ENCODE measurements at regions not wholly inside any gene's neighbourhood (a gene's known extent, or its start where the extent isn't known, plus 50 kb on each side); places are given as distances from the start of the nearest gene placed in this dataset.

DNA sequence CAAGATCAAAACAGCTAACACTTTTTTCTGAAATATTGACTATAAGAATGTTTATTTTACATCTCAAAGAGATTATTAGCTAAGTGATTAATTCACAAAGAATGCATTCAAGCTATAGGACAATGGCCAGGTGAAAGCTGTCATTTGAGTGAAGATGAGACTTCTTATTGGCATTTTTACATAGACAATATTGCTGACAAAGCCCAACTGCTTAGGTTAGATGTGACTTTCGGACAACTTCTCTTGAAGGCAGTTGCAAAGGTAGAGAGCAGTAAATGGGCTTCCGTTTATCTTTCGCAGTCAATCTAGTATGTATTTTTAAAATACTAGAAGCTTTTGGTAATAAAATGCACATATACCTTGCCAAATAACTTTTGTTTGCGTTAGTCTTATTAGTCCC, 1041.3 kb downstream of the AMY1C start:
- Histone ChIP-seq H2AFZ (ENCODE audit: insufficient read depth, low read depth, low read length, poor library complexity, severe bottlenecking) (no peak overlapping the region), H3K4me1 (ENCODE audit: control insufficient read depth in 1 of 2, insufficient read depth in 2 of 2, low read length in 2 of 2) (no peaks in the 10 kb centered on the region), H3K9me3 (replicated peaks in 1 of 2; ENCODE audit: control insufficient read depth in 1 of 2, insufficient read depth in 1 of 2, low read length in 2 of 2) (peaks cover 0 to 4% of the 10 kb centered on the region in 2 donors), H3K27ac (ENCODE audit: low read depth in 1 of 2, low read length in 2 of 2) (no peak overlapping the region), H4K20me1 (ENCODE audit: insufficient read depth, low read length) (no peaks in the 10 kb centered on the region), H3K4me2 (replicated peaks; ENCODE audit: extremely low read depth, low read length, poor library complexity, severe bottlenecking) (no peak overlapping the region), H3K79me2 (ENCODE audit: insufficient read depth, low read length) (no peaks in the 10 kb centered on the region), H3K36me3 (replicated peaks in 1 of 2; ENCODE audit: control insufficient read depth in 1 of 2, insufficient read depth in 2 of 2, low read length in 2 of 2) (no peaks in the 10 kb centered on the region), H3K27me3 (ENCODE audit: control insufficient read depth in 2 of 2, insufficient read depth in 2 of 2, low read length in 2 of 2) (no peaks in the 10 kb centered on the region), H3K9ac (ENCODE audit: insufficient read depth, low read length, poor library complexity, severe bottlenecking) (no peak overlapping the region), H3K4me3 (replicated peaks in 1 of 3; ENCODE audit: low read depth in 2 of 3, low read length in 3 of 3) (no peak overlapping the region)
- Mint-ChIP-seq H3K4me3 (no peak overlapping the region), H3K9me3 (peaks cover 0 to 3% (median 0%) of the 10 kb centered on the region in 7 donors), H3K27me3 (ENCODE audit: low read depth in 3 of 3) (no peaks in the 10 kb centered on the region), H3K27ac (no peak overlapping the region), H3K36me3 (no peaks in the 10 kb centered on the region), H3K4me1 (no peaks in the 10 kb centered on the region)
- no peak for DNase-seq
- WGBS (ENCODE audit: insufficient coverage) = no CpG with 5 or more reads among the region's 4 CpGs
- intact Hi-C loops (cut with micrococcal nuclease) = no loop called here
- TF ChIP-seq, protein P1, sequence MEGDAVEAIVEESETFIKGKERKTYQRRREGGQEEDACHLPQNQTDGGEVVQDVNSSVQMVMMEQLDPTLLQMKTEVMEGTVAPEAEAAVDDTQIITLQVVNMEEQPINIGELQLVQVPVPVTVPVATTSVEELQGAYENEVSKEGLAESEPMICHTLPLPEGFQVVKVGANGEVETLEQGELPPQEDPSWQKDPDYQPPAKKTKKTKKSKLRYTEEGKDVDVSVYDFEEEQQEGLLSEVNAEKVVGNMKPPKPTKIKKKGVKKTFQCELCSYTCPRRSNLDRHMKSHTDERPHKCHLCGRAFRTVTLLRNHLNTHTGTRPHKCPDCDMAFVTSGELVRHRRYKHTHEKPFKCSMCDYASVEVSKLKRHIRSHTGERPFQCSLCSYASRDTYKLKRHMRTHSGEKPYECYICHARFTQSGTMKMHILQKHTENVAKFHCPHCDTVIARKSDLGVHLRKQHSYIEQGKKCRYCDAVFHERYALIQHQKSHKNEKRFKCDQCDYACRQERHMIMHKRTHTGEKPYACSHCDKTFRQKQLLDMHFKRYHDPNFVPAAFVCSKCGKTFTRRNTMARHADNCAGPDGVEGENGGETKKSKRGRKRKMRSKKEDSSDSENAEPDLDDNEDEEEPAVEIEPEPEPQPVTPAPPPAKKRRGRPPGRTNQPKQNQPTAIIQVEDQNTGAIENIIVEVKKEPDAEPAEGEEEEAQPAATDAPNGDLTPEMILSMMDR (IDR thresholded peaks at IDR 0.05) = no peak

DNA sequence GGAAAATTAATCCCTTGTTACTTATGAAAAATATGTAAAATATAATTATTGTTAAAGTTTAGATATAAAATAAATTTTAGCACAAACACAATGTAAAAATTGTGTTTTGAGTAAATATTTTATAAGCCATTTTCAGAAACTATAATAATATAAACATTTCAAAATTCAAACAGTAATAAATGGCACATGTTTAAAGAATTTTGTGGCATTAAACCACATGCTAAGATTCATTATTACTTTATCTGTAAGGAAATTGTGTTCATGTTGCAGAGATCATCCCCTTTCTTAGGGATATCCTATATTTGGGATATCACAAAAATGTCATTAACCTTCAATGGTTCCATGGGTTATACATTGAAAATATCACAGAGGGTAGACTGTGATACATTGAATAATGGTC, 1044.3 kb downstream of the AMY1C start:
- DNase-seq = no peak
- no peaks in the 10 kb centered on the region for H3K9me3 ChIP-seq (replicated peaks in 1 of 2; ENCODE audit: control insufficient read depth in 1 of 2, insufficient read depth in 1 of 2, low read length in 2 of 2)
- no peak overlapping the region for H3K27ac ChIP-seq (ENCODE audit: low read depth in 1 of 2, low read length in 2 of 2)
- Mint-ChIP-seq H3K36me3 (no peaks in the 10 kb centered on the region), H3K9me3 (peaks cover 0 to 7% (median 0%) of the 10 kb centered on the region in 7 donors), H3K27me3 (ENCODE audit: low read depth in 3 of 3) (peaks cover 0 to 3% (median 0%) of the 10 kb centered on the region in 3 donors), H3K4me3 (no peak overlapping the region), H3K4me1 (no peaks in the 10 kb centered on the region), H3K27ac (no peak overlapping the region)
- intact Hi-C loops (cut with micrococcal nuclease) = no loop called here
- no peaks in the 10 kb centered on the region for H3K36me3 ChIP-seq (replicated peaks in 1 of 2; ENCODE audit: control insufficient read depth in 1 of 2, insufficient read depth in 2 of 2, low read length in 2 of 2)
- H3K27me3 ChIP-seq (ENCODE audit: control insufficient read depth in 2 of 2, insufficient read depth in 2 of 2, low read length in 2 of 2) = no peaks in the 10 kb centered on the region
- no peaks in the 10 kb centered on the region for H3K79me2 ChIP-seq (ENCODE audit: insufficient read depth, low read length)
- no peaks in the 10 kb centered on the region for H4K20me1 ChIP-seq (ENCODE audit: insufficient read depth, low read length)
- TF ChIP-seq, protein P1 (IDR thresholded peaks at IDR 0.05) = no peak
- H2AFZ ChIP-seq (ENCODE audit: insufficient read depth, low read depth, low read length, poor library complexity, severe bottlenecking) = no peak overlapping the region
- H3K4me2 ChIP-seq (replicated peaks; ENCODE audit: extremely low read depth, low read length, poor library complexity, severe bottlenecking) = no peak overlapping the region
- H3K4me1 ChIP-seq (ENCODE audit: control insufficient read depth in 1 of 2, insufficient read depth in 2 of 2, low read length in 2 of 2) = no peaks in the 10 kb centered on the region
- no peak overlapping the region for H3K9ac ChIP-seq (ENCODE audit: insufficient read depth, low read length, poor library complexity, severe bottlenecking)
- no peak overlapping the region for H3K4me3 ChIP-seq (replicated peaks in 1 of 3; ENCODE audit: low read depth in 2 of 3, low read length in 3 of 3)
